ENCODE measurements at regions not wholly inside any gene's neighbourhood (a gene's known extent, or its start where the extent isn't known, plus 50 kb on each side); places are given as distances from the start of the nearest gene placed in this dataset.

DNA sequence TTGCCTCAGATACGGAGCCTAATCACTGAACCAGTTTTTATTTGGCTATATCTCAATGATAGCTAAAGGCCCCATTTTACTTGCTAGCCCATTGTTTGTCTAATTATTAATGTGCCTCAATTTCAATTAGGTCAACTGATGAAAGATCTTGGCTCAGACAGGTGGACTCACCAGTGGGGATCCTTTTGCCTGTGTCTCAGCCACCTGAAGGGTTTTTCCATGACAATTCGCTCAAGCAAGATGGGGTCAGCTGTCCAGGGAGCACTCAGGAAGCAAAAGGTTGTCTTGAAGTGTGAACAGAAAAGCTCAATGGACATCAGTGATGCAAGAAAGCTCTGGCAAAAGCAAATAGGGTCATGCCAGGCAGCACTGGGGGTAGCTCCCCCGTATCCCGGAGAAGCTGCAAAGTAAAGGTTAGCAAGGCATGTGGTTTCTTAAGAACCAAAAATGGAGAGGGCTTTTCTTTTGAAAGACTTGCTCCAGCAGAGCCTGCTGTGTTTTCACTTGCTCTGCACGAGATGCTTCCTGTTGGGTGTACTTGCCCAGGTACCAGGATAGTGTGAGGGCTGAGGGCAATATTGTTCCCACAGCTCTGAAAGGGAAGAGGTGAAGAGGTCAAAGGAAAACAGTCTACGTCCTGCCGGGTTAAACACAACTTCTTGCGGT is 541.2 kb upstream of the CDH5 start:
- TF ChIP-seq ZBTB7A (IDR thresholded peaks at IDR 0.05; ENCODE audit: low read depth) (no peak), CREB1 (IDR thresholded peaks at IDR 0.05; ENCODE audit: low read depth) (no peak), NFIC (IDR thresholded peaks at IDR 0.05) (no peak), EGR1 (IDR thresholded peaks at IDR 0.05) (no peak), TCF12 (IDR thresholded peaks at IDR 0.05; ENCODE audit: low read depth) (no peak), TAF1 (IDR thresholded peaks at IDR 0.05; ENCODE audit: low read depth) (no peak), TEAD4 (IDR thresholded peaks at IDR 0.05) (no peak), EP300 (IDR thresholded peaks at IDR 0.05; ENCODE audit: borderline replicate concordance) (no peak), FOXM1 (IDR thresholded peaks at IDR 0.05; ENCODE audit: borderline replicate concordance, low read depth) (no peak), USF1 (IDR thresholded peaks at IDR 0.05) (no peak), YY1 (IDR thresholded peaks at IDR 0.05; ENCODE audit: low read depth) (no peak), CEBPB (IDR thresholded peaks at IDR 0.05) (no peak), RAD21 (IDR thresholded peaks at IDR 0.05; ENCODE audit: low read depth) (no peak)
- TF ChIP-seq, protein P1, sequence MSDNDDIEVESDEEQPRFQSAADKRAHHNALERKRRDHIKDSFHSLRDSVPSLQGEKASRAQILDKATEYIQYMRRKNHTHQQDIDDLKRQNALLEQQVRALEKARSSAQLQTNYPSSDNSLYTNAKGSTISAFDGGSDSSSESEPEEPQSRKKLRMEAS (IDR thresholded peaks at IDR 0.05): no peak
- TF ChIP-seq, protein P2, sequence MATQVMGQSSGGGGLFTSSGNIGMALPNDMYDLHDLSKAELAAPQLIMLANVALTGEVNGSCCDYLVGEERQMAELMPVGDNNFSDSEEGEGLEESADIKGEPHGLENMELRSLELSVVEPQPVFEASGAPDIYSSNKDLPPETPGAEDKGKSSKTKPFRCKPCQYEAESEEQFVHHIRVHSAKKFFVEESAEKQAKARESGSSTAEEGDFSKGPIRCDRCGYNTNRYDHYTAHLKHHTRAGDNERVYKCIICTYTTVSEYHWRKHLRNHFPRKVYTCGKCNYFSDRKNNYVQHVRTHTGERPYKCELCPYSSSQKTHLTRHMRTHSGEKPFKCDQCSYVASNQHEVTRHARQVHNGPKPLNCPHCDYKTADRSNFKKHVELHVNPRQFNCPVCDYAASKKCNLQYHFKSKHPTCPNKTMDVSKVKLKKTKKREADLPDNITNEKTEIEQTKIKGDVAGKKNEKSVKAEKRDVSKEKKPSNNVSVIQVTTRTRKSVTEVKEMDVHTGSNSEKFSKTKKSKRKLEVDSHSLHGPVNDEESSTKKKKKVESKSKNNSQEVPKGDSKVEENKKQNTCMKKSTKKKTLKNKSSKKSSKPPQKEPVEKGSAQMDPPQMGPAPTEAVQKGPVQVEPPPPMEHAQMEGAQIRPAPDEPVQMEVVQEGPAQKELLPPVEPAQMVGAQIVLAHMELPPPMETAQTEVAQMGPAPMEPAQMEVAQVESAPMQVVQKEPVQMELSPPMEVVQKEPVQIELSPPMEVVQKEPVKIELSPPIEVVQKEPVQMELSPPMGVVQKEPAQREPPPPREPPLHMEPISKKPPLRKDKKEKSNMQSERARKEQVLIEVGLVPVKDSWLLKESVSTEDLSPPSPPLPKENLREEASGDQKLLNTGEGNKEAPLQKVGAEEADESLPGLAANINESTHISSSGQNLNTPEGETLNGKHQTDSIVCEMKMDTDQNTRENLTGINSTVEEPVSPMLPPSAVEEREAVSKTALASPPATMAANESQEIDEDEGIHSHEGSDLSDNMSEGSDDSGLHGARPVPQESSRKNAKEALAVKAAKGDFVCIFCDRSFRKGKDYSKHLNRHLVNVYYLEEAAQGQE (IDR thresholded peaks at IDR 0.05; ENCODE audit: low read depth): no peak

DNA sequence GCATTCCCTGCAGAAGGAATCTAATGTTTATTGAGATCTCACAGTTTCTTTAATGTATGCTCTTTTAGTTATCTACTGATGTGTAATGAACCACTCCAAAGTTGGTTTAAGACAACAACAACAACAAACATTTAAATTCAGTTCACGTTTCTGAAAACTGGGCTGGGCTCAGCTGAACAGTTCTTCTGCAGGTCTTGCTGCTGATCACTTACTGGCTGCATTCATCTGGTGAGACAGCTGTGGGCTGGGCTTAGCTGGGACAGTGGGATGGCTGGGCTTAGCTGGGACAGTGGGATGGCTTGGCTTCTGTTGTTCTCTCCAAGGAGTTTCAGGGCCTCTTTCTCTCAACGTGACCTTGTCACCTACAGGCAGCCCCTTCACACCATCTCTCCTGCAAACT is 544.3 kb upstream of the CDH5 start:
- TF ChIP-seq TCF12 (IDR thresholded peaks at IDR 0.05; ENCODE audit: low read depth): no peak
- TF ChIP-seq NFIC (IDR thresholded peaks at IDR 0.05): no peak
- no peak for TF ChIP-seq FOXM1 (IDR thresholded peaks at IDR 0.05; ENCODE audit: borderline replicate concordance, low read depth)
- TF ChIP-seq EGR1 (IDR thresholded peaks at IDR 0.05): no peak
- TF ChIP-seq CREB1 (IDR thresholded peaks at IDR 0.05; ENCODE audit: low read depth): no peak
- TF ChIP-seq, protein P2 (IDR thresholded peaks at IDR 0.05; ENCODE audit: low read depth): no peak
- no peak for TF ChIP-seq YY1 (IDR thresholded peaks at IDR 0.05; ENCODE audit: low read depth)
- TF ChIP-seq, protein P1 (IDR thresholded peaks at IDR 0.05): no peak
- TF ChIP-seq EP300 (IDR thresholded peaks at IDR 0.05; ENCODE audit: borderline replicate concordance): no peak
- TF ChIP-seq USF1 (IDR thresholded peaks at IDR 0.05): no peak
- TF ChIP-seq TAF1 (IDR thresholded peaks at IDR 0.05; ENCODE audit: low read depth): no peak

DNA sequence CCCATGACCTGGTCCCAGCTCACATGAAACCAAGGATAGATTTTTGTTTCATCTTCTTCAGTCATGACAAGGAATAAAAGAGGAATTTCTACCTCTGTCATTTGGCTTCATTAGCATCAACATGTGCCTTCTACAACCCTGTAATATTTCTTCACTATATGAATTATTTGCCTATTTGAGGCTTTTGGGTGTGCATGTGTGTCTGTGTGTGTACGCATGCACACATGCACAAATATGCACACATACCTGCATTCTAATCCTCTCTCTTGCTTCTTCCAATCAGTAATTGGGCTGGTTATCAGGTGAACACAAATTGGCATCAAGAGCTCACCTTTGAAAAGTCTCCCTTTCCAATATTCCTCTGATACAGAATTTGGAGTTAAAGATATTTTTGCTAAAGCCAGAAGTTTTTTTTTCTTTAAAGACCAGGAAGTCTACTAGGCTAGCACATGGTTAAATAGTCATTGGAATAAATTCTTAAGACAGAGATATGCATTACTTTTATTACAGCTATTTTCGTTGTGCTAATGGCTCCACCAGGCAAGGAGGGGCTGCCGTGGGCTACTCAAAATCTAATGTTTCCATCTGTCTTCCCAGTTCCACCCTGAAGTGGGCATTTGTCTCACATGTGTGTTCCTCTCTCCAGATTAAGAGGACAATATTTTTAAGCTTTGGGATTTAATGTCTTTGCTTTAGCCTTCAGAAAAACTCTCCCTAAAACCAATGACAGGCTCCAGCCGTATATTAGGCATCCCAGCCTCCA is 547.2 kb upstream of the CDH5 start:
- no peak for TF ChIP-seq ZBTB7A (IDR thresholded peaks at IDR 0.05; ENCODE audit: low read depth)
- TF ChIP-seq RAD21 (IDR thresholded peaks at IDR 0.05; ENCODE audit: low read depth): no peak
- no peak for TF ChIP-seq TEAD4 (IDR thresholded peaks at IDR 0.05)
- no peak for TF ChIP-seq NFIC (IDR thresholded peaks at IDR 0.05)
- TF ChIP-seq YY1 (IDR thresholded peaks at IDR 0.05; ENCODE audit: low read depth): no peak
- no peak for TF ChIP-seq TAF1 (IDR thresholded peaks at IDR 0.05; ENCODE audit: low read depth)
- no peak for TF ChIP-seq TCF12 (IDR thresholded peaks at IDR 0.05; ENCODE audit: low read depth)
- TF ChIP-seq EP300 (IDR thresholded peaks at IDR 0.05; ENCODE audit: borderline replicate concordance): no peak
- TF ChIP-seq, protein P1 (IDR thresholded peaks at IDR 0.05): no peak
- TF ChIP-seq CREB1 (IDR thresholded peaks at IDR 0.05; ENCODE audit: low read depth): no peak
- TF ChIP-seq FOXM1 (IDR thresholded peaks at IDR 0.05; ENCODE audit: borderline replicate concordance, low read depth): no peak
- TF ChIP-seq, protein P2 (IDR thresholded peaks at IDR 0.05; ENCODE audit: low read depth): no peak
- TF ChIP-seq EGR1 (IDR thresholded peaks at IDR 0.05): no peak
- no peak for TF ChIP-seq CEBPB (IDR thresholded peaks at IDR 0.05)
- no peak for TF ChIP-seq USF1 (IDR thresholded peaks at IDR 0.05)

All from Ishikawa (cell line).